Activated CD4-positive, alpha-beta T cell treated with anti-CD3 and anti-CD28 coated beads, Interleukin-2, amount 50 U/mL, for 4 hours (primary cell): ENCODE measurements at regions not wholly inside any gene's neighbourhood (a gene's known extent, or its start where the extent isn't known, plus 50 kb on each side); places are given as distances from the start of the nearest gene placed in this dataset.

Source experiments
- DNase-seq, 2 experiments: peaks; one replicate each; pipeline ENCODE4 v3.0.0-alpha.2; 2020

DNA sequence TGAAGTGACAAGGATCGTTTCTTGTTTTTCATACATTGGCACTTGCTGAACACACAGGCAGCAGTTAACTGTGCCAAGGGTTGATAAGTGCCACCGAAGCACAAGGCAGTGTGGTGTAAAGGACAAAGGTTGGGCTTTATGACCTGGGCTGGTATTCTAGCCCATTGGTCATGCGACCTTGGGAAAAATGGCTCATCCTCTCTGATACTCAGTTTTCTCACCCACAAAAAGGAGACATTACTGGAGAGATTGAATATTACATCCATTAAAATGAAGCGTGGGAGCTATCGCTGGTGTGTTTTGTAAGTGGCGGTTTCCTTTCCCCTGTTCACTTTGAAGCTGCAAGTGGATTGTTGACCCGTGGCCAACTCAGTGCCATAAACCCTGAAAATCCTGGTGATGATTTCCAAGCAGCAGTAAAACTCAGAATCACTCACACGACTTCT lies 216.9 kb downstream of the HAPSTR1 start:
- DNase-seq = no peak

DNA sequence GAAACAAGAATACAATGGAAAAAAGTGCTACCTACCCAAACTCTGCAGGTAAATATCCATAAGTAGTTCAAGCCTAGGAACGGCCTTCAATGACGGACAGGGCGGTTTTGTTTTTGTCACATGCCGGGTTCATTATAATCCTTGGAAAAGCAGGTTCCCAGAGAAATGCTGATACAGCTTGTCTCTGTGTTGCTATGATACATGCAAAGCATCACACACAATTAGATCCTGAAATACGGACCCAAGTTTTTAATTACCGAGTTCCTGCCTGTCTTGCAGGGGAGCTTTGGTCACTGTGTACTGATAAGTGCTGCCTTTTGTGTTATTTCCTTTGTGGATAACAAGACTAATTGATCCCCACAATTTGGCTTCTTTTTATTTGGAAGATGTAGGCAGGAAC lies 217.4 kb downstream of the HAPSTR1 start:
- DNase-seq = no peak

DNA sequence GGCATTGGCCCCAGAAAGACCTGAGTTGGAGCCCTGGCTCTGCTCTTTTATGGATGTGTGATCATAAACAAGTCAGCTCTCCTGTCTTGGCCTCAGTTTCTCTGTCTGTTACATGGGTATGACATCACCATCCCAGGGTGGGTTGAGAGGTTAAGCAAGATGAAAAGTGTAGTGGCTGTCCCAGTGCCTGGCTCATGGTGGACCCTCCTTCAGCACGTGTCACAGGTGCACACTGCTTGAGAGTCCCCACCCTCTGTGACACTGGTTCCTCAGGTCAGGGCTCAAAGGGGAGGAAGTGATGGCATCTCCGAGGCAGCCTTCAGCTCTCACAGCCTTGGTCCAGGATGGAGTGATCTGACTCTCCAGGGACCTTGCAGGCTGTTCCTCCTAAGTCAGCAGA lies 218.4 kb downstream of the HAPSTR1 start:
- no peak for DNase-seq

- no peak for DNase-seq
These were observed 220.0 kb downstream of the HAPSTR1 start for GRCh38 chr16:9311303-9311954.

DNA sequence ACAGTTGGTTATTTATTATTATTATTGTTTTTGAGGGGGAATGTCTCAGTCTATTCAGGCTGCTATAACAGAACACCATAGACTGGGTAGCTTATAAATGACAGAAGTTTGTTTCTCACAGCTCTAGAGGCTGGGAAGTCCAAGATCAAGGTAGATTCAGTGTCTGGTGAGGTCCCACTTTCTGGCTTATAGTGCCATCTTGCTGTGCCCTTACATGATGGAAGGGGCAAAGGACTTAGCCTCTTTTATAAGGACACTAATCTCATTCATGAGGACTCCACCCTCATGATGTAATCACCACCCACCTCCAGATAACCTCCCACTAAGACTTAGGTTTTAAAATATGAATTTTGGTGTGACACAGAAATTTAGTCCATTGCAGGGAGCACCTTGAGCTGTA lies 224.6 kb downstream of the HAPSTR1 start:
- DNase-seq = no peak

DNA sequence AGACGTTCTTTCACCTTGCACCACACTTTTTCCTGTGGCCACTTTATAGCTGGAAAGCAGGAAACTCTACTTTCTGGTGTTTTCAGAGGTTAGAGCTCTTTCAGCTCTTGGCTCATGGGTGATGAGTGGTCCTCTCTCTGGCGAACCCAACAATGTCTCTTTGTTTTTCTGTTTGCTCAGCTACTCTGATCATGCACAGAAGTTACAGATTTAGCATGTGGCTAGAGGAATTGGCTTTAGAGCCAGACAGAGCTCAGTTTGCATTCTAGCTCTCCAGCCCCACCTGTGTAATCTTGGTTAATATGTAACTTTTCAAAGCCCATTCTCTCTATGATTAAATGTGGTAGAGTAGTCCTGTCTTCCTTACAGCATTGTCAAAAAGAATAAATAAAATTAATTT lies 225.2 kb downstream of the HAPSTR1 start:
- no peak for DNase-seq

- no peak for DNase-seq
These were observed 227.3 kb downstream of the HAPSTR1 start for GRCh38 chr16:9318764-9319163.

GRCh38 chr16:9322769-9323168 lies 231.3 kb downstream of the HAPSTR1 start:
- DNase-seq = no peak

DNA sequence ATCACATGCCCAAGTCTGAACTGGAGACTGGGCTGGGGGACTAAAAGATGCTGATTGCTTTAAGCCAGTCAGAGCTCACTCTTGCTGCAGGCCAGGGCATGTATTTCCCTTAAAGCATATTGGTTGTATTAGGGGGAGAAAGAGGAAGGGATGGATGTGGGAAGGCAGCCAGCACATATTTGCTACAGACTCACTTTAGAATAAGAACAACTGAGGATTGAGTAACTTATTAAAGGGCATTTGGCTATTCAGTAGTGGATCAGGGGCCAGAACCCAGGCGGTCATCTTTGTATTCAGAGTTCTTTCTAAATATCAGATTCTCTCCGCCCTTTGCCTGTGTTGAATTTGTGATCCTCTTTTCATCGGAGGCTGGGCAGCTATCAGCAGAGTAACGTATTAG lies 231.7 kb downstream of the HAPSTR1 start:
- DNase-seq = no peak

DNA sequence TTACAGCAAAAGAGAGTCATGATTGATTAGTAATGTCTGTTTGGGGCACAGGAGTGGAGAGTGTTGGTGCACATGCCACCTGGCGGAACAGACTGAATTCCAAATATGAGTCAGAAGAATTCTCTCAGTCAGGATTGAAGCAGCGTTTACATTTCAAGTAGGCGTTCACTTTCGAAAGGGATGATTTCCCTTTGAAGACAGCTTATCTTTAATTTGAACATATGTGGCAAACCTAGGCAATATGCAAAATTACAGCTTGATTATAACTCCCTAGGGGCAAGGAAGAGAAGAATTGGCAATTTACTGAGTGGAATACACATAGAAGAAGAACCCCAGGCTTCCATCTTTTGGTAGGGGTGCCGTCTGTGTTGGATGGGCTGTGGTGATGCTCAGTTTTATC lies 235.8 kb downstream of the HAPSTR1 start:
- DNase-seq = no peak

DNA sequence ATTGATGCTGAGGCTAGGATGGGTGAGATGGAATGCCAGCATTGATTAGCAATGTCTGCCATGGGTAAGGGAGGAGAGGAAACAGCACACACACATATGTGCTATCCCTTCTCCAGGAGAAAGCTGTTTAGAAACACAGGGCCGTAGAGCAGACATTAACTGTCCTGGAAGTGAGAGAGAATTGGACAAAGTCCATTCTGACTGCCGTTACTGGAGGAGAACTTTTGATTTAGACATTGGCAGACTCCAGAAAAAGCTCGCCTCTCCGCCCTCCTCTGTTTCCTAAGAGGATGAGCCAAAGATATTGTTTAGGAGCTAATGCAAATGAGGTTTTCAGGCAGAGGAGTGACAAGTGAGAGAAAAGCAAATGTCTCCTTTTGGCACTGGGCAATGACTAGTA lies 237.0 kb downstream of the HAPSTR1 start:
- DNase-seq = no peak

- DNase-seq = no peak
These were observed 238.7 kb downstream of the HAPSTR1 start for GRCh38 chr16:9330095-9330494.

DNA sequence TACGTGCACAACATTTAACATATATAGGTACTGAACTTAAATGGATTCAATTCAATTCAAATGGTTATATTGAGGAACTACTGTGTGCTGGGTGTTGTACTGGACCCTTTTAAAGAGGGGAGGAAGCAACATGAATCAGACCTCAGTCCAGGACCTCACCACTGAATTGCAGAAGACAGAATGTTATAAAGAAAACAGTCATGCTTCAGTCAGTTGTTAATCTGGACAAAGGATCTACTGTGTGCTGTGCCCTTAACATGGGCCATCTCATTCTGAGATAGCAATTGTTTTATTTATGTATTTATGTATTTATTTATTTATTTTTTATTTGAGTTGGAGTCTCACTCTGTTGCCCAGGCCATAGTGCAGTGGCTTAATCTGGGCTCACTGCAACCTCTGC lies 240.1 kb downstream of the HAPSTR1 start:
- DNase-seq = no peak

GRCh38 chr16:9332574-9333148 lies 241.2 kb downstream of the HAPSTR1 start:
- no peak for DNase-seq

- DNase-seq = no peak
These were observed 242.0 kb downstream of the HAPSTR1 start for GRCh38 chr16:9333469-9333868.

- no peak for DNase-seq
These were observed 242.7 kb downstream of the HAPSTR1 start for GRCh38 chr16:9334103-9334502.

DNA sequence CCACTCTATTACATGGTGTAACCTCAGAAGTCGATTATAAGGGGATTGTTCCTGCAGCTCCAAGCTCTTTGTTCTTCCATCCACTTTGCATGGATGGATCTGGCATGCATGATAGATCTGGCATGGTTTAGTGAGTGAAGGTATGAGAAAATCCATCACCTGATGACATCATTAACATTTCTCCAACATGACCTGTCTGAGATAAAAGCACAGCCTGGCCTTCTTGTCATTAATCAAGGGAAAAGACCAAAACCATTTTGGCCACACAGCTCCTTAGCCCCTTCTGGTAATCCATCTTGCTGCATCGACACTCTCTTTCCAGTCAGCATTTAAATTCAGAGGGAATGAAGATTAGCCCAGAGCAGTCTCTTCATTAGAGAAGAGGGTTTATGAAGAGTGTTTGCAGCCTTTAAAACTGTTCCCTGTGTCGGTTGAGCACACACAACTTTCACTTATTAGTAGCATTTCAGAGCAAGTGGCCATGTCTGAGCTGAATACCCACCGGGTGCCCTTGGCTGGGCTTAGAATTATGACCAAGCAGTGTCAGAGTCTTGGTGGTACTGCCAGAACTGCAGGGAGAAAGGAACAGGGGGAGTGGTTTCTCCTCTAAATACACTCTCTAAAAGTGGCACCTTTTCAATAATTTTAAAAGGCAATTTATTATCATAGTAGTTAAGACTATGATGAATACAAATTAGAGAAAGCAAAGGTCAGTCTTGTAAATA lies 246.0 kb downstream of the HAPSTR1 start:
- DNase-seq = no peak

- DNase-seq = no peak
These were observed 246.6 kb downstream of the HAPSTR1 start for GRCh38 chr16:9338068-9338467.

DNA sequence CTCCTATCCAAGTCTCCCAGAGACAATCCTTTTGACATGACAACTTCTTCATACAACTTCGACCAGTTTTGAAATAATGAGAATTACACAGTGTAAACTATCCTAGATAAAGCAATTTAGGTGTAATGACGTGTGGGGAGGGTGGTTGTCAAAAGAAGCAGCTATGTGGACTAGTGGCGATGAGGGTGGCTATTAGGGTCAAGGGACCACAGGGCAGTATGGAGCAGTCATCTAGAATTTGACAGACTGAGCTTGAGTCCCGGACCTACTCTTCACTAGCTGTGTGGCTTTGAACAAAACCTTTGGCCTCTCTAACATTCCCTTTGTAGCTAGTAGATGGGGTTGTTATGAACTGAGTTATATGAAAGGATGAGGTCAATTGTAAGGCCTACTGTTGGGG lies 247.1 kb downstream of the HAPSTR1 start:
- no peak for DNase-seq

DNA sequence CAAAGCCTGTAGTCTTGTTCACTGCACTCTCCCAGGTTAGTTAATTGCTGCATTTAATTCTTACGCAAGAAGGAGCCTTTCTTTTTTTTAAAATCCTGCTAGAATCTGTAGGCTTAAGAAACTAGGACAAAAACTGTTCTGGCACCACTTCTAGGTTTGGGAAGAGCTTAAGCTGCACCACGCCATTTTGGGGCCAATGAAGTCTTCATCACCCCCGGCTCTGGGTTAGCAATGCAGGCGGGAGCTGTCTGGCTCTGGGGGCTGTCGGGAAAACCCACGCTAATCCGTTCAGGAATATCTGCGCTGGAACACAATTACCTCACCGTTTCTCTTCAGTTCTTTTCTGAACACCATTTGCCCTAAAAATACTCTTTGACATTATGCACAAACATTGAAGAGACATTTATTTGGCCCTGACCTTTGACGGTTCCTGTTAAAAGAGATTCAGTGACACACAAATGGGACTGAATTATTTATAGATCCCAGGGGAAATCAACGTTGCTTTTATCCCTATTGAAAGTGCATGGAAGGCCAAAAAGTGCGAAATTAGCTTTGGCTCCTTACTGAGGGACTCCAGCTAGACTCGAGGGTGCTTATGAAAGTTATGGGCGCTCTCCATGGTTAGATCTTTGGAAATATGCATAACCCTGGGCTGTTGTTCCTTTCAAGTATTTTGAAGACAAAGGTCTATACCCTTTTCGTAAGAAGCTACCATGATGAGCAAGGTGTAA lies 249.2 kb downstream of the HAPSTR1 start:
- DNase-seq = no peak

DNA sequence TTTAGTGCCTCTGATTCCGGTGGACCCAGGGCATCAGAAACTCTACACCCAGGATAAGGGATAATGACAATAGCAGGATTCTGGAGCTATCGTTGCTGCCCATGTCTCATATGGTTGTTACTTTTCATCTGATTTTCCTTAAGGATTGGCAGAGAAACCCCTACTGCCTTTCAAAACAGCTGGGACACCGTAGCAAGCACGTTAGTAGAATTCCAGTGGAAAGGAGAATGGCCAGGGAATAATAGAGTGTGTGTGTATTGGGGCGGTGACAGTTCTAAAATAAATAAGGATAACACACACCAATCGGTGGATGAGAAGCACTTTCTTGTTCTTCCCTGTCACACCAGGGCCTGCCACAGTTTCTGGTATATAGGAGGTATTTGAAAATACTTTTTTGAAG lies 251.8 kb downstream of the HAPSTR1 start:
- no peak for DNase-seq

DNA sequence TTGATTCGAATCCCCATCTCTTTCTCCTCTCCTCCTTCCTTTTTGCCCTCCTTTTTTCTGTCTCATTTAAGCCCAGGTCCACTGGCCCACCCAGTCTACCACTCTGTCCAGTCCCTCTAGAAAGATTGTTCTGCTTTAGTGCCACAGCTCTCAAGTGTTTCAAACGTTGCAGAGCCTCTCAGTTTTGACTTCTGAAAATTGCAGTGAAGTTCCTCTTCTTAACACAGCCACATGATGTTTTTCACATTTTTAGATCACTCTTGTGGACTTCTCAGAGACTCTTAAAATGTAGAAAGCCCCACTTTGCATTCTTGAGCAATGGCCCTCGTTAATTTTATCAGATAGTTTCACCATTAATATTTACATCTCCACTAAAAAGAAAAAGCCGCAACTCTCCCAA lies 253.1 kb downstream of the HAPSTR1 start:
- no peak for DNase-seq

DNA sequence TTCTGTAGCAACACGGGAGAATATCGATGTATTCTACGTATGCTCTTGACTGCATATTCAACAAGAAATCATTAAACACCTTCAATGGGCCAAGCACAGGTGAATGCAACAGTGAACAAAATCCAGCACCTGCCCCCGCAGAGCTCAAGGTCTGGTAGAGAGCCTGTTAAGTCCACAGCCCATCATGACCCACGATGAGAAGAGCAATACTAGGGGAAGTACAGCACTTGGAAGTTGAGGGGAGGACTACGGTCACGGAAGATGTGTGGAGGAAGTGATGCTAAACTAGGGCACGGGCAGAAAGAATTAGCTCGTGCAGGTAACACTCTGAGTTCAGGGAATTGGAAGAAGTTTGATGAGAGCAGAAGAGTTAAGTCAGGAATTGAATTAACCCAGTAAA lies 253.6 kb downstream of the HAPSTR1 start:
- no peak for DNase-seq

DNA sequence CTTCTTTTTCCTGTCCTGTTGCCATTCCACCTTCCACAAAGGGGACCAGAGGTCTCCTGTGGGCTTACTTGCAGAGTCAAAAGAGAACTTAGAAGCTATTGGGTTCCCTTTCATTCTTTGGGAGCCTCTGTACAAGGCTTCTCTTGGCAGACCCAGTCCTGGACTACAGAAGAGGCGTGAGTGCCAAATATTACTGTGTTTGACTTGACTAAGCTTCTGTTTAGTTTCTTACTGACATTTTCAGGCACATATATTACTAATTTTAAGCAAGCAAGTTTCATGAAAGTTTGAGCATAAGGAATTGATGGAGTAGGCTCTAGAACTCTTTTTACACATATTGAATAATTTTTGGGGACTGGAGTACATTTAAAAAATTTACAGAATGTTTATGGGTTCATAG lies 254.4 kb downstream of the HAPSTR1 start:
- no peak for DNase-seq
